Astrocyte (in vitro differentiated cells and primary cell): ENCODE measurements at regions not wholly inside any gene's neighbourhood (a gene's known extent, or its start where the extent isn't known, plus 50 kb on each side); places are given as distances from the start of the nearest gene placed in this dataset.

Experiments
- EZH2 ChIP-seq: IDR thresholded peaks from 2 replicates; pipeline ENCODE4 v1.6.1; 2012; ENCODE audit warnings: mild to moderate bottlenecking, low read length, inconsistent platforms; ENCODE audit not compliant: insufficient read depth
- TF ChIP-seq, protein P1 (sequence below): IDR thresholded peaks from 2 replicates; pipeline ENCODE4 v1.5.1; 2011; ENCODE audit warnings: low read depth, mild to moderate bottlenecking, inconsistent platforms, low read length, moderate library complexity; ENCODE audit not compliant: insufficient read depth

GRCh38 chr10:57884965-57885617, 382.6 kb downstream of the IPMK start:
- TF ChIP-seq EZH2, result no peak
- TF ChIP-seq, protein P1, sequence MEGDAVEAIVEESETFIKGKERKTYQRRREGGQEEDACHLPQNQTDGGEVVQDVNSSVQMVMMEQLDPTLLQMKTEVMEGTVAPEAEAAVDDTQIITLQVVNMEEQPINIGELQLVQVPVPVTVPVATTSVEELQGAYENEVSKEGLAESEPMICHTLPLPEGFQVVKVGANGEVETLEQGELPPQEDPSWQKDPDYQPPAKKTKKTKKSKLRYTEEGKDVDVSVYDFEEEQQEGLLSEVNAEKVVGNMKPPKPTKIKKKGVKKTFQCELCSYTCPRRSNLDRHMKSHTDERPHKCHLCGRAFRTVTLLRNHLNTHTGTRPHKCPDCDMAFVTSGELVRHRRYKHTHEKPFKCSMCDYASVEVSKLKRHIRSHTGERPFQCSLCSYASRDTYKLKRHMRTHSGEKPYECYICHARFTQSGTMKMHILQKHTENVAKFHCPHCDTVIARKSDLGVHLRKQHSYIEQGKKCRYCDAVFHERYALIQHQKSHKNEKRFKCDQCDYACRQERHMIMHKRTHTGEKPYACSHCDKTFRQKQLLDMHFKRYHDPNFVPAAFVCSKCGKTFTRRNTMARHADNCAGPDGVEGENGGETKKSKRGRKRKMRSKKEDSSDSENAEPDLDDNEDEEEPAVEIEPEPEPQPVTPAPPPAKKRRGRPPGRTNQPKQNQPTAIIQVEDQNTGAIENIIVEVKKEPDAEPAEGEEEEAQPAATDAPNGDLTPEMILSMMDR, result no peak
